ENCODE measurements at regions not wholly inside any gene's neighbourhood (a gene's known extent, or its start where the extent isn't known, plus 50 kb on each side); places are given as distances from the start of the nearest gene placed in this dataset.

DNA sequence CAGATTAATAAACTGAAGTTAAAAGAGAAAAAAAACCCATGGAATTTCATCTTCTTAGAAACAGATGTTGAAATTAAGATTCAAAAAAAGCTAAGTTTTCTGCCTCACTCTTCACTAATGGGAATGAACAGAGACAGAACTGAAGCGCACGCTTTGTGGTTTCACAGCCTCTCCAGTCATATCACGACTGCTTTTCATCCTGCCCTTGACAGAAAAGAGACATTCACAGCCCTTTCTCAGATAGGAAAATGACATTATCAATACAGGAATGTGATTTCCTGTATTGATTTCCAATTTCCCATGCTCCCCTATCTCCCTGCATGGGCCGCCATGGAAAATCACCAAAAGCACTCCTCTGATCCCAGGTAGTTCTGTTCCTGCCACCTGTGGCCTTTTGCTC is 108.2 kb downstream of the PFKFB3 start:
- DNase-seq = no peak
- no peaks in the 10 kb centered on the region for H3K27me3 ChIP-seq (ENCODE audit: insufficient read depth, low read depth)
- H3K79me2 ChIP-seq (ENCODE audit: low read depth) = no peaks in the 10 kb centered on the region
- no peak for TF ChIP-seq EZH2 (IDR thresholded peaks at IDR 0.05; ENCODE audit: low read depth)
- TF ChIP-seq, protein P1, sequence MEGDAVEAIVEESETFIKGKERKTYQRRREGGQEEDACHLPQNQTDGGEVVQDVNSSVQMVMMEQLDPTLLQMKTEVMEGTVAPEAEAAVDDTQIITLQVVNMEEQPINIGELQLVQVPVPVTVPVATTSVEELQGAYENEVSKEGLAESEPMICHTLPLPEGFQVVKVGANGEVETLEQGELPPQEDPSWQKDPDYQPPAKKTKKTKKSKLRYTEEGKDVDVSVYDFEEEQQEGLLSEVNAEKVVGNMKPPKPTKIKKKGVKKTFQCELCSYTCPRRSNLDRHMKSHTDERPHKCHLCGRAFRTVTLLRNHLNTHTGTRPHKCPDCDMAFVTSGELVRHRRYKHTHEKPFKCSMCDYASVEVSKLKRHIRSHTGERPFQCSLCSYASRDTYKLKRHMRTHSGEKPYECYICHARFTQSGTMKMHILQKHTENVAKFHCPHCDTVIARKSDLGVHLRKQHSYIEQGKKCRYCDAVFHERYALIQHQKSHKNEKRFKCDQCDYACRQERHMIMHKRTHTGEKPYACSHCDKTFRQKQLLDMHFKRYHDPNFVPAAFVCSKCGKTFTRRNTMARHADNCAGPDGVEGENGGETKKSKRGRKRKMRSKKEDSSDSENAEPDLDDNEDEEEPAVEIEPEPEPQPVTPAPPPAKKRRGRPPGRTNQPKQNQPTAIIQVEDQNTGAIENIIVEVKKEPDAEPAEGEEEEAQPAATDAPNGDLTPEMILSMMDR (conservative IDR thresholded peaks at IDR 0.05) = no peak
- ChIA-PET POLR2A (ENCODE audit: unreplicated experiment) (no interaction called here), CTCF (no interaction called here)
- peaks cover 10% of the 10 kb centered on the region; the same call in 1 of the 2 replicates for H3F3A ChIP-seq (ENCODE audit: insufficient read depth, low read depth)
- no peaks in the 10 kb centered on the region for H4K20me1 ChIP-seq (ENCODE audit: insufficient read depth)
- H3K9me2 ChIP-seq (ENCODE audit: insufficient read depth) = no peaks in the 10 kb centered on the region
- H3K27ac ChIP-seq = no peak overlapping the region
- no peaks in the 10 kb centered on the region for H3K9me3 ChIP-seq (ENCODE audit: insufficient read depth, low read depth)
- H3K4me1 ChIP-seq (replicated peaks; ENCODE audit: insufficient read depth) = peaks cover 20% of the 10 kb centered on the region
- H3K36me3 ChIP-seq (ENCODE audit: low read depth) = no peaks in the 10 kb centered on the region
- intact Hi-C loops (cut with micrococcal nuclease; ENCODE audit: unreplicated experiment) = no loop called here
- H2AFZ ChIP-seq = no peak overlapping the region
- no peak overlapping the region for H3K4me3 ChIP-seq
- H3K4me2 ChIP-seq = no peak overlapping the region
- BruUV-seq (replicated peaks) = no TSS peak

DNA sequence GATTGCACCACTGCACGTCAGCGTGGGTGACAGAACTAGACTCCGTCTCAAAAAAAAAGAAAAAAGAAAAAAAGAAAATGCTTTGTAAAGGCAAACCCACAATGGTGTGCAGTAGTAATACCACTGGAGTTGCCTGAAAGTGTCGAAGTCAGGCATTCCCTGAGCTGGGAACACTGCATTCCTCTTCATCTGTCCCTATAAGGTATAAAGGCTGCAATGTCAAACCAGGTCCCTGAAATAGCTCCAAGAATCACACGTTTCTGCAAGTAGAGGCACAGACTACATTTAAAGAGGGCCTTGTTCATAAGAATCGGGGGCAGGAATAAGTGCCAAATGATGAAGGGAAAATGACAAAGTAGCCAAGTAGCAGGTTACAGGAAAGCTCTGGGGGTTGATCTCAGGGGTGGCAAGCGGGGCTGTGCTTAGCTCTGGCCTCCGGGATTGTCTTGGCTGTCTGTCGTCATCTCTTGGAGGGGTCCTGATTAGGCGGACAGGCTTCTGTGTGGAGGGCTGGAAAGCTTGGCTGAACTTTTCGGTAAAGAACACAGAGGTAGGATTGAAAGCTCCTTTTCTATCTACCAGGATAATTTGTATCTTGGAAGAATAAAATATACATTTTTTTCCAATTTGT is 109.1 kb downstream of the PFKFB3 start:
- intact Hi-C loops (cut with micrococcal nuclease; ENCODE audit: unreplicated experiment) = no loop called here
- H3K36me3 ChIP-seq (ENCODE audit: low read depth) = no peaks in the 10 kb centered on the region
- POLR2A ChIA-PET (ENCODE audit: unreplicated experiment) = no interaction called here

DNA sequence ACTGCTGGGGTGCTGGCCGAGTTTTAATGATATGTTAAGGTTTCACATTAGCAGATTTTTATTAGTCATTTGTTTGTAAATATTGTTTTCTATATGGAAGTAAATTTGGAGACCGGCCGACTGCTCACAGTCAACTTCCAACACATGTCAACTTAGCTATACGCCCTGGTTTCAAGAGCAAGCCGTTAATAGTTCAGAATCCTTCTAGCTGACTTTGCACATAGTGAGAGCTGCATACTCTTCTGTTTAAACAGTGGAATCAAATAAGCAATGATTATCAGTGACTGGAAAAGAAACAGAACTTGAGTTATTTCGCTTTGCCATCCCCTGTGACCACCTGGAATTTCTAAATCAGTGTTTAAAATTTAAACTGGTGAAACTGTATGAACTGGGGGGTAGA is 109.9 kb downstream of the PFKFB3 start:
- ChIA-PET CTCF (no interaction called here), POLR2A (ENCODE audit: unreplicated experiment) (no interaction called here)
- H3K9me2 ChIP-seq (ENCODE audit: insufficient read depth) = no peaks in the 10 kb centered on the region
- peaks cover 20% of the 10 kb centered on the region for H3K4me1 ChIP-seq (replicated peaks; ENCODE audit: insufficient read depth)
- intact Hi-C loops (cut with micrococcal nuclease; ENCODE audit: unreplicated experiment) = no loop called here
- H3K9me3 ChIP-seq (ENCODE audit: insufficient read depth, low read depth) = no peaks in the 10 kb centered on the region
- no peaks in the 10 kb centered on the region for H3K27me3 ChIP-seq (ENCODE audit: insufficient read depth, low read depth)
- no peak overlapping the region for H3K4me2 ChIP-seq
- no peak for DNase-seq
- no peak overlapping the region for H2AFZ ChIP-seq
- H3K27ac ChIP-seq = no peak overlapping the region
- no peak overlapping the region for H3K4me3 ChIP-seq
- TF ChIP-seq, protein P1 (conservative IDR thresholded peaks at IDR 0.05) = no peak
- TF ChIP-seq EZH2 (IDR thresholded peaks at IDR 0.05; ENCODE audit: low read depth) = no peak
- no TSS peak for BruUV-seq (replicated peaks)
- no peaks in the 10 kb centered on the region for H3K36me3 ChIP-seq (ENCODE audit: low read depth)
- no peaks in the 10 kb centered on the region for H3K79me2 ChIP-seq (ENCODE audit: low read depth)
- no peaks in the 10 kb centered on the region for H4K20me1 ChIP-seq (ENCODE audit: insufficient read depth)
- peaks cover 10% of the 10 kb centered on the region; the same call in 1 of the 2 replicates for H3F3A ChIP-seq (ENCODE audit: insufficient read depth, low read depth)

More for the DNA sequence above, 109.1 kb downstream of the PFKFB3 start:
- Histone ChIP-seq H3K4me2 (no peak overlapping the region), H3K9me3 (ENCODE audit: insufficient read depth, low read depth) (no peaks in the 10 kb centered on the region), H2AFZ (no peak overlapping the region), H3K79me2 (ENCODE audit: low read depth) (no peaks in the 10 kb centered on the region), H3F3A (ENCODE audit: insufficient read depth, low read depth) (peaks cover 10% of the 10 kb centered on the region; the same call in 1 of the 2 replicates), H3K9me2 (ENCODE audit: insufficient read depth) (no peaks in the 10 kb centered on the region), H3K27me3 (ENCODE audit: insufficient read depth, low read depth) (no peaks in the 10 kb centered on the region), H3K4me3 (no peak overlapping the region), H4K20me1 (ENCODE audit: insufficient read depth) (no peaks in the 10 kb centered on the region), H3K4me1 (replicated peaks; ENCODE audit: insufficient read depth) (peaks cover 20% of the 10 kb centered on the region), H3K27ac (no peak overlapping the region)
- TF ChIP-seq, protein P1 (conservative IDR thresholded peaks at IDR 0.05) = no peak
- no TSS peak for BruUV-seq (replicated peaks)
- CTCF ChIA-PET = no interaction called here
- no peak for DNase-seq

Measured in PC-9 (cell line).